ENCODE measurements at regions not wholly inside any gene's neighbourhood (a gene's known extent, or its start where the extent isn't known, plus 50 kb on each side); places are given as distances from the start of the nearest gene placed in this dataset.

DNA sequence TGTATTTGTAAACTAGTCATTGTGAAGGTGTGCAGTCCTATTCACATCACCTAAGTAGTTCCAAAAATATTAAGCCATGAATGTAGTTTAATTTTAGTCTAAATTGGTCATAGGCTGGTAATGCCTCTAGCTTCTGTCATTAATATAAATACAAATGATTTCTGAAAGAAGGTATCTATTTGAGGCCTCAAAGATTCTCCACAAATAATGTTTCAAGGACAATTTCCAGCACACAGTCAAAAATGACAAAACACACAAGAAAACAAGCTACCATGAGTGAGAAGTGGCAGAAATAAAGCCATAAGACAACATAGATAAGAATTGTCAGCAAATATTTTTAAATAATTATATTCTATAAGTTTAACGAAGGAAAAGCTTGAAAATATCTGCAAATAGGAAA is 66.7 kb upstream of the PDK4 start:
- Histone ChIP-seq H3K4me3 (replicated peaks; ENCODE audit: low read depth, low read length) (no peak overlapping the region), H3K27me3 (replicated peaks; ENCODE audit: control insufficient read depth, insufficient read depth, low read length) (no peaks in the 10 kb centered on the region), H3K36me3 (ENCODE audit: control insufficient read depth, insufficient read depth, low read length) (no peaks in the 10 kb centered on the region)
- no peak for TF ChIP-seq CTCF (IDR thresholded peaks at IDR 0.05; ENCODE audit: insufficient read depth, low read length, poor library complexity, severe bottlenecking)
- DNase-seq (ENCODE audit: extremely low read depth, insufficient read length) = no peak

DNA sequence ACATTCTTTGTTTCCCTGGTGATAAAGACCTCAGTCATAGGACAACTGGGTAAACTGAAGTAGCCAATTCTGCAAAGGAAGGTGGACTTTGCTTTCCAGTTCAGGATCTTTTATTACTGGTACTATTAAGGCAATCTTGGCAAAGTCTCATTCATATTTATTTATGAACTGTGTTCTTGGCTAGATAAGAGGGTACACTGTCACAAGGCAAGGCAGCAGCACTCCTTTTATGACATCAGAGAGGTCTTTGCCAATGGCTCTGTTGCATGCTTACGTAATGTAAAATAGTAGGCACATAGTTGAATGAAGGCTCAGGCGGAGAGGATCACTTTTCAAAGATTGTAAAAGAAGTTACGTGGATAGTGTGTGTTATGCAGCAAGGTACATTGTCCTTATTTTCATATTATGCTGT is 63.7 kb upstream of the PDK4 start:
- Histone ChIP-seq H3K27me3 (replicated peaks; ENCODE audit: control insufficient read depth, insufficient read depth, low read length) (no peaks in the 10 kb centered on the region), H3K4me3 (replicated peaks; ENCODE audit: low read depth, low read length) (no peak overlapping the region), H3K36me3 (ENCODE audit: control insufficient read depth, insufficient read depth, low read length) (no peaks in the 10 kb centered on the region)
- DNase-seq (ENCODE audit: extremely low read depth, insufficient read length) = no peak
- TF ChIP-seq CTCF (IDR thresholded peaks at IDR 0.05; ENCODE audit: insufficient read depth, low read length, poor library complexity, severe bottlenecking) = no peak

- Histone ChIP-seq H3K36me3 (ENCODE audit: control insufficient read depth, insufficient read depth, low read length) (no peaks in the 10 kb centered on the region), H3K4me3 (replicated peaks; ENCODE audit: low read depth, low read length) (no peak overlapping the region), H3K27me3 (replicated peaks; ENCODE audit: control insufficient read depth, insufficient read depth, low read length) (no peaks in the 10 kb centered on the region)
- DNase-seq (ENCODE audit: extremely low read depth, insufficient read length) = no peak
- no peak for TF ChIP-seq CTCF (IDR thresholded peaks at IDR 0.05; ENCODE audit: insufficient read depth, low read length, poor library complexity, severe bottlenecking)
These were observed 62.4 kb upstream of the PDK4 start for GRCh38 chr7:95658676-95659075.

DNA sequence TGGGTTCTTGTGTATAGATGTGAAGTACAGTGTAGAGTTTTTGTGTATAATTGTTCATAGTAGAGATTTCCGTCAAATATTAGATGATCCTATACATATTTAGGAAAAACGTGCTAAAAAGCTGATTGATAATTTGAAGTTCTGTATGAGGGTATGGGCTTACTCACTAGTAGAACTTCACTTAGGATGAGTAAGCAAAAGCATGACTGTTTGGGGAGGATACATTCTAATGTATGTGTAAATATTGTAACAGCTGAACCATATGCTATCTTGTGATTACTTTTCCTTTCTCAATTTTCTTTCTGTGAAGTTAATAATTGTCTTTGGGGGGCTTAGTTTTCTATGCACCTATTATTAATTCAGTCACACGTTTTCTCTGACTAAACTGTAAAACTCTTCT is 53.2 kb upstream of the PDK4 start:
- Histone ChIP-seq H3K4me3 (replicated peaks; ENCODE audit: low read depth, low read length) (no peak overlapping the region), H3K27me3 (replicated peaks; ENCODE audit: control insufficient read depth, insufficient read depth, low read length) (no peaks in the 10 kb centered on the region), H3K36me3 (ENCODE audit: control insufficient read depth, insufficient read depth, low read length) (no peaks in the 10 kb centered on the region)
- DNase-seq (ENCODE audit: extremely low read depth, insufficient read length) = no peak
- TF ChIP-seq CTCF (IDR thresholded peaks at IDR 0.05; ENCODE audit: insufficient read depth, low read length, poor library complexity, severe bottlenecking) = no peak

- Histone ChIP-seq H3K27me3 (replicated peaks; ENCODE audit: control insufficient read depth, insufficient read depth, low read length) (no peaks in the 10 kb centered on the region), H3K4me3 (replicated peaks; ENCODE audit: low read depth, low read length) (no peak overlapping the region), H3K36me3 (ENCODE audit: control insufficient read depth, insufficient read depth, low read length) (no peaks in the 10 kb centered on the region)
- no peak for DNase-seq (ENCODE audit: extremely low read depth, insufficient read length)
- TF ChIP-seq CTCF (IDR thresholded peaks at IDR 0.05; ENCODE audit: insufficient read depth, low read length, poor library complexity, severe bottlenecking) = no peak
These were observed 50.0 kb upstream of the PDK4 start for GRCh38 chr7:95646350-95646749.

All from GM06990 (cell line).